ENCODE measurements at regions not wholly inside any gene's neighbourhood (a gene's known extent, or its start where the extent isn't known, plus 50 kb on each side); places are given as distances from the start of the nearest gene placed in this dataset.
"Not testable (repeated sequence)": the region's sequence is repeated elsewhere in the genome, so short reads cannot be mapped to it uniquely, and the experiment has no call there.

- no peak for DNase-seq
These were observed 951.3 kb downstream of the SLITRK5 start for GRCh38 chr13:88622362-88622973.

- DNase-seq = no peak
These were observed 952.0 kb downstream of the SLITRK5 start for GRCh38 chr13:88623150-88623549.

GRCh38 chr13:88627071-88627470, 955.9 kb downstream of the SLITRK5 start:
- no peak for DNase-seq

DNA sequence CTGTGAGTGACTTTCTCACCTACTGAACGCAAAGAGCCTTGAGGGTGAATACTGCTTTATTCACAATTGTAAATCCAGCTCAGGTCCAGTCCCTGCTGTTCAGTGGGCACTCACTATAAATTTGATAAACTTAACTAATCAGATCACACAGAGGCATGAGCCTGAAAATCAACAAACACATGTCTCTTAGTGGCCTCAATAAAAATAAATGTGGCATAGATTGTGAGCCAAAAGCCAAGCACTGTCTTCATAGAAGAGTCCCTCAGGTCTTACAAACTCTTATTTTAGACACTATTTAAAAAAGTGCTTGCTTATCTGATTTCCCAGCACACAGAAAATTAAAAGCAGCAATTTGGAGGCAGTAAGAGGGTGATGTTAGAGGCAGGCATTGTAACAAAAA, 957.7 kb downstream of the SLITRK5 start:
- no peak for DNase-seq

DNA sequence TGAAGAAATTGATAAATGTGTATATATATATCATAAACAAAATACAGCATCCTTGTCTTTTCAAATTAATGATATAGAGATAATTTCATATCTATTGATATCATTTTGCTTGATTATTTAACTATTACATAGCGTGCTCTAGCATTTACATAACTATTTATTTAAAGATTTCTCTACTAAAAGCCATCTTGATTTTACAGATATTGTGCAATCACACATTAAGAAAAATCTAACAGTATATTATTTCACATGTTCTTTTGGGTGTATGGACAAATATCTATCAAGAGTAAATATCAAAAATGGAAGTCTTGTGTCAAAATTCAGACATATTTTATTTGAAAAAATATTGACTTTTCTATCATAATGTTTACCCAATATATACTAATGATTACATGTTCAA, 966.8 kb downstream of the SLITRK5 start:
- DNase-seq = no peak

- no peak for DNase-seq
These were observed 972.1 kb downstream of the SLITRK5 start for GRCh38 chr13:88643233-88643632.

- no peak for DNase-seq
These were observed 977.6 kb downstream of the SLITRK5 start for GRCh38 chr13:88648598-88649373.

- DNase-seq = no peak
These were observed 978.7 kb downstream of the SLITRK5 start for GRCh38 chr13:88649855-88650254.

GRCh38 chr13:88651531-88651930, 980.4 kb downstream of the SLITRK5 start:
- no peak for DNase-seq

- no peak for DNase-seq
These were observed 985.6 kb downstream of the SLITRK5 start for GRCh38 chr13:88656751-88657150.

GRCh38 chr13:88670509-88670908, 999.3 kb downstream of the SLITRK5 start:
- DNase-seq = no peak

GRCh38 chr13:88674841-88675240, 1003.7 kb downstream of the SLITRK5 start:
- no peak for DNase-seq

- DNase-seq = no peak
These were observed 1004.3 kb downstream of the SLITRK5 start for GRCh38 chr13:88675347-88675996.

- no peak for DNase-seq
These were observed 1004.8 kb downstream of the SLITRK5 start for GRCh38 chr13:88676016-88676415.

GRCh38 chr13:88685459-88685858, 1014.3 kb downstream of the SLITRK5 start:
- DNase-seq = no peak

- no peak for DNase-seq
These were observed 1030.4 kb downstream of the SLITRK5 start for GRCh38 chr13:88701551-88701950.

DNA sequence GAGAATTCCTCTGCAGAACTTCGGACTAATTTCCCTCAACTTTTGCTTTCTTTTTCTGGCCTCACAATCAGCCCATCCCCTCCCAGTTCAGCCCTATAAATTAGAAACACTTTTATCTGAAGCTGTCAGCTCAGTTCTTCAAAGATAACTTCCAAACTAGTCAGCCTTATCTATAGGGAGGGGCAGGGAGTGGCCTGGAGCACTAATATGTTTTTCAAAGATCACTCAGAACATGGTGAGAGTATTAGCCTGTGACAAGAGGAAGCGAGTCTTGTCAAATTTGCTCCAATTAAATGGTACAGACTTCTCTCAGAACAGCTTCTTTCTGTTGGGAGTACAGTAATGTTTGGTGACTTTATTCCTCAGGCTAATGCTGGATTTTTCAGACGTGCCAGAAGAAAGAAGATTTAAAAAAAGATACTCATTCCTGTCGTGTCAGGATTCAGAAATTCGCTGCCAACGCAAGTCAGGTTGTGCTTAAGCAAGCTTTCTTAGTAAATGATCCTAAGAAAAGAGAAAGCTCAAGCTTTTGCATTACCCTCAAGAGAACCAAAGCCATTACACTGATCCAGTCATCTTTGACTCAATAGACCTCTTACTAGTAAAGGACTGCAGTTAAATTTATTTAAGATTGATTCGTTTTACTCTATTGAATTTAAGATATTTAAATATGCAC, 1033.6 kb downstream of the SLITRK5 start:
- DNase-seq = no peak

GRCh38 chr13:88707646-88708045, 1036.5 kb downstream of the SLITRK5 start:
- DNase-seq = no peak

DNA sequence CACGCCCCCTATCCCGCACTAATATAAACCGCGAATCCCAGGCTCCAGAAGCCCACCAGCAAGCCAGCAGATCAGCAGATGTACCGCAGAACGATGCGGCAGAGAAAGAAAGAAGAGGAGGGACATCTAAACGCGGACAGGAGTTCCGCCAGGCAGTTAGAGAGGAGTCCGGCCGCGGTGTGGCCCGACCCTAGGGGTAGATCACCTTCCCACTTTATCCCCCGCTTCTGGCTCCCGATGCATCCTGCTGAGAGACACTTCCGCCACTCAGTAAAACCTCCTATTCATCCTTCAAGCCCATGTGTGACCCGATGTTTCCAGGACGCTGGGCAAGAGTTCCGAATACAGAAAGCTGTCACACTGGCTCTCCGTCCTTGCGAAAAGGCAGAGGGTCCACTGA, 1046.8 kb downstream of the SLITRK5 start:
- DNase-seq = no peak

DNA sequence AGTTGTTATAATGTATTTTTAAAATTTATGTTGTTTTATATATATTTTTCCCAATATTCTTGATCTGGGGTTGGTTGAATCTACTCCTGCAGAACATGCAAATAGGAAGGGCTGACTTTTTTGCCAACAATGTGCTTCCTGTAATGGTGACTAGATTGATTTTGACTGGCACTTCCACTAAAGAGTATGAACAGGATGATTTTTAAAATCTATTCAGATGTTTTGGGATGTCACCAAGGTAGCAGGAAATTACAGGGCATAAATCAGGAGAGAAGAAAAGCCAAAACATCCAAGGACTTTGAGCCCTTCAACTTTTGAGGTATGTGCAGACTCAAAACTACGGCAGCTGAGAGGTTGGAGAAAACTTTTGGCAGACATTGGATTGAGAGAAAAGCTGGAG, 1047.6 kb downstream of the SLITRK5 start:
- DNase-seq = no peak

DNA sequence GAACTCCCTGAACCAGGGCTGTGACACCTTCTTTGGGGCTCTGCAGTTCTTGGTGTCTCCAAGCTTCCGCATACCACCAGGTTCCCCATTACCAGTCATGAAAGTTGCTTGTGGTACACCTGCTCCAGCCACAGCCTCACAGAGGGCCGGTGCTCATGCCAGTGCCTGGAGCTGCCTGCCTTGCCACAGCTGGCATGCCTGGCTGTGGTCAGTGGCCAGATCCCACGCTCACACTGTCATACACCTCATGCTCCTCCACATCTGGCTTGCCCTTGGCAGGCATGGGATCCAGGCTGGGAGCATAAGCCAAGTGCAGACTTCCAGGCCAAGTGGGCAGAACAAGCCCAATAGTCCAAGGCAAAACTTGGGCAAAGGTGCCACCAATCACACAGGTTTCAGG, 1054.9 kb downstream of the SLITRK5 start:
- no peak for DNase-seq

GRCh38 chr13:88727236-88727635, 1056.1 kb downstream of the SLITRK5 start:
- DNase-seq = not testable (repeated sequence)

DNA sequence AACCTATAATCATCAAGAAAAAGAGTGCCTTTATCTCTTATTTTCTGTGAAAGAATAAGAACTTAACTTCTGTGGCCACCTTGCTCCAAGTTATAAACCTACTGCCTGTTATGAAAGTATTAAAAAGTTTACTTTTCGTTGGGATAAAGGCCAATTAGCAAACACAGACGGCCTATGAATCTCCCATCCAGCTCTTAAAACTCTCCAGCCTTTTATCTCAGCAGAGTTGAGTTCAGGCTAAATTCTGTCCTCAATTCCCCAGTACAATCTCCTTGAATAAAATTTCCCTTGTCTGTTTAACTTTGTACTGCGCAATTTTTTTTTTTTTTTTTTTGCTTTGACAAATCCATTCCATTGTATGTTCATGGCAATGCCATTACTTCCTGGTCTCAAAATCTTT, 1058.4 kb downstream of the SLITRK5 start:
- DNase-seq = no peak

DNA sequence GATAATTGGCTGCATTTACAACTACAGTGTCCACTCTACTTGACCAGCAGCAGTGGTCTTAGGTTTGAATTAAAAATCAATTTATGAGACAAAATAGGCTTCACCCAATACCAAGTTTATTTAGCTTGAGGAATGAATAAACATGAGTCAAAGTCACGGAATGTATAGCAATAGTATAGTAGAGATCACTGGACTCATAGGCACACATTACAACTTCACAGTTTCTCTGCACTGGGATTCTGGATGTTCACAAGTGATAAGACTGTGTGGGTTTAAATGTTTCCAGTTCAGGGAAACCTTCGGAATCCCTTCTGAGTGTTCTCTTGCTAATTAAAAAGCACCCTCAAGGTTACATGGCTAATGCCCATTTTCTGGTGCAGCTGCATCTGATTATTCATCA, 1064.9 kb downstream of the SLITRK5 start:
- DNase-seq = no peak

All from DMS79 (cell line).